Bronchial epithelial cell (primary cell): ENCODE measurements at regions not wholly inside any gene's neighbourhood (a gene's known extent, or its start where the extent isn't known, plus 50 kb on each side); places are given as distances from the start of the nearest gene placed in this dataset.
A peak's percentile ranks its signal among the peaks of the same experiment; 100 is the strongest.

Experiments used
- DNase-seq: peaks from one replicate; pipeline ENCODE4 v3.0.0-alpha.2; 2010; ENCODE audit warnings: low read depth
- FAIRE-seq: peaks from 2 replicates; lab custom pipeline; 2011; peaks lifted over from hg19 to GRCh38; lab: Jason Lieb, UNC
- H3K27me3 ChIP-seq: 2 replicates; pipeline ENCODE4 v1.5.1; 2011; ENCODE audit warnings: low read length; ENCODE audit not compliant: control insufficient read depth, insufficient read depth
- H3K36me3 ChIP-seq: 2 replicates; pipeline ENCODE4 v1.5.1; 2011; ENCODE audit warnings: low read length; ENCODE audit not compliant: control insufficient read depth, insufficient read depth
- H3K4me3 ChIP-seq: 2 replicates; pipeline ENCODE4 v1.5.1; 2011; ENCODE audit warnings: mild to moderate bottlenecking, low read depth, low read length, control low read depth
- CTCF ChIP-seq: IDR thresholded peaks from 2 replicates; pipeline ENCODE4 v1.5.1; 2011; ENCODE audit warnings: mild to moderate bottlenecking, moderate library complexity, low read length, control low read depth, inconsistent platforms; ENCODE audit not compliant: insufficient read depth, severe bottlenecking

GRCh38 chr15:69601711-69602504 is 149.3 kb downstream of the RPLP1 start:
- Histone ChIP-seq H3K27me3 (peaks cover 73% of the 10 kb centered on the region), H3K36me3 (no peaks in the 10 kb centered on the region), H3K4me3 (no peak overlapping the region)
- TF ChIP-seq CTCF, result no peak
- FAIRE-seq, result no peak
- no peak for DNase-seq

GRCh38 chr15:69602921-69603320 is 150.3 kb downstream of the RPLP1 start:
- TF ChIP-seq CTCF, result no peak
- Histone ChIP-seq H3K27me3 (peaks cover 68% of the 10 kb centered on the region), H3K4me3 (no peak overlapping the region), H3K36me3 (no peaks in the 10 kb centered on the region)
- no peak for FAIRE-seq
- DNase-seq, result no peak

- H3K36me3 ChIP-seq, result no peaks in the 10 kb centered on the region
- FAIRE-seq (no peak), DNase-seq (no peak)
- H3K27me3 ChIP-seq, result peaks cover 62% of the 10 kb centered on the region
- H3K4me3 ChIP-seq, result no peak overlapping the region
- TF ChIP-seq CTCF, result no peak
These were observed 150.9 kb downstream of the RPLP1 start for GRCh38 chr15:69603369-69604071.

- DNase-seq, result peak; percentile 48
These were observed 151.4 kb downstream of the RPLP1 start for GRCh38 chr15:69604072-69604411.

GRCh38 chr15:69606144-69606543 is 153.5 kb downstream of the RPLP1 start:
- no peak for DNase-seq
- Histone ChIP-seq H3K4me3 (no peak overlapping the region), H3K27me3 (peaks cover 46% of the 10 kb centered on the region), H3K36me3 (no peaks in the 10 kb centered on the region)
- FAIRE-seq, result no peak
- TF ChIP-seq CTCF, result no peak

More at GRCh38 chr15:69604072-69604411, 151.4 kb downstream of the RPLP1 start:
- TF ChIP-seq CTCF, result peak; percentile 28
- Histone ChIP-seq H3K4me3 (no peak overlapping the region), H3K36me3 (no peaks in the 10 kb centered on the region), H3K27me3 (peaks cover 59% of the 10 kb centered on the region)
- FAIRE-seq, result no peak
